Neural cell (in vitro differentiated cells): ENCODE measurements at regions not wholly inside any gene's neighbourhood (a gene's known extent, or its start where the extent isn't known, plus 50 kb on each side); places are given as distances from the start of the nearest gene placed in this dataset.

Experiments
- H2AFZ ChIP-seq: fragments of 200-600, 300-800 bp; sonication (generic), shearing (Covaris generic); 2 replicates; pipeline ENCODE4 v1.6.0; 2014; ENCODE audit warnings: low read depth, mild to moderate bottlenecking, antibody characterized with exemption, low read length, moderate library complexity
- H3F3A ChIP-seq: fragments of 200-600 bp; shearing (Covaris generic); 2 replicates; pipeline ENCODE4 v1.6.1; 2016; ENCODE audit warnings: mild to moderate bottlenecking, moderate library complexity, mixed read lengths, antibody characterized with exemption, low read length; ENCODE audit not compliant: insufficient read depth, poor library complexity, severe bottlenecking
- H3K27ac ChIP-seq: fragments of 200-600, 300-800 bp; sonication (generic), shearing (Covaris generic); 2 replicates; pipeline ENCODE4 v1.5.1; 2014; ENCODE audit warnings: mild to moderate bottlenecking, low read length, moderate library complexity
- H3K27me3 ChIP-seq: fragments of 300-800, 200-600 bp; sonication (generic), shearing (Covaris generic); 2 replicates; pipeline ENCODE4 v1.6.0; 2014; ENCODE audit warnings: mild to moderate bottlenecking, low read depth, low read length, moderate library complexity; ENCODE audit not compliant: insufficient read depth
- H3K36me3 ChIP-seq: fragments of 300-800, 200-600 bp; sonication (generic), shearing (Covaris generic); 2 replicates; pipeline ENCODE4 v1.5.1; 2014; ENCODE audit warnings: mild to moderate bottlenecking, antibody characterized with exemption, low read length, moderate library complexity; ENCODE audit not compliant: insufficient read depth
- H3K4me2 ChIP-seq: fragments of 300-800, 200-600 bp; sonication (generic), shearing (Covaris generic); 2 replicates; pipeline ENCODE4 v1.6.0; 2014; ENCODE audit warnings: mild to moderate bottlenecking, low read length
- H3K4me3 ChIP-seq: fragments of 300-800, 200-600 bp; sonication (generic), shearing (Covaris generic); 2 replicates; pipeline ENCODE4 v1.5.1; 2014; ENCODE audit warnings: mild to moderate bottlenecking, low read length, moderate library complexity
- H3K79me2 ChIP-seq: fragments of 200-600 bp; shearing (Covaris generic); replicated peaks from 2 replicates; pipeline ENCODE4 v1.6.0; 2014; ENCODE audit warnings: mild to moderate bottlenecking, low read length, moderate library complexity; ENCODE audit not compliant: insufficient read depth
- H3K9ac ChIP-seq: fragments of 300-800, 200-600 bp; sonication (generic), shearing (Covaris generic); 2 replicates; pipeline ENCODE4 v1.6.1; 2016; ENCODE audit warnings: mild to moderate bottlenecking, low read length, mixed read lengths
- H3K9me2 ChIP-seq: fragments of 200-600 bp; shearing (Covaris generic); 2 replicates; pipeline ENCODE4 v1.6.1; 2016; ENCODE audit warnings: mild to moderate bottlenecking, low read length, mixed read lengths; ENCODE audit not compliant: insufficient read depth
- H3K9me3 ChIP-seq: fragments of 200-600, 300-800 bp; sonication (generic), shearing (Covaris generic); 2 replicates; pipeline ENCODE4 v1.6.1; 2016; ENCODE audit warnings: mild to moderate bottlenecking, mixed run types, low read length, moderate library complexity, mixed read lengths
- H4K20me1 ChIP-seq: fragments of 200-600 bp; shearing (Covaris generic); 2 replicates; pipeline ENCODE4 v1.6.1; 2016; ENCODE audit warnings: mild to moderate bottlenecking, mixed run types; ENCODE audit not compliant: insufficient read depth
- CTCF ChIP-seq: fragments of 450-650 bp; IDR thresholded peaks from 2 replicates; pipeline ENCODE4 v1.5.1; 2014; ENCODE audit warnings: antibody characterized with exemption, mild to moderate bottlenecking, moderate library complexity; ENCODE audit not compliant: poor library complexity, severe bottlenecking
- EP300 ChIP-seq: fragments of 450-650 bp; conservative IDR thresholded peaks from 2 replicates; pipeline ENCODE4 v1.6.1; 2014; ENCODE audit warnings: antibody characterized with exemption, mild to moderate bottlenecking, moderate library complexity; ENCODE audit not compliant: poor library complexity, severe bottlenecking
- EZH2 ChIP-seq: fragments of 200-600, 300-800 bp; shearing (Covaris generic), sonication (generic); IDR thresholded peaks from 2 replicates; pipeline ENCODE4 v1.6.1; 2014; ENCODE audit warnings: antibody characterized with exemption, low read length, borderline replicate concordance, mild to moderate bottlenecking; ENCODE audit not compliant: insufficient read depth, poor library complexity, severe bottlenecking
- MXI1 ChIP-seq: fragments of 450-650 bp; conservative IDR thresholded peaks from 2 replicates; pipeline ENCODE4 v1.6.1; 2014; ENCODE audit warnings: antibody characterized with exemption, mild to moderate bottlenecking; ENCODE audit not compliant: poor library complexity, severe bottlenecking
- POLR2AphosphoS5 ChIP-seq: IDR thresholded peaks from 2 replicates; pipeline ENCODE4 v1.6.1; 2012
- RAD21 ChIP-seq: fragments of 450-650 bp; conservative IDR thresholded peaks from 2 replicates; pipeline ENCODE4 v1.6.1; 2014; ENCODE audit warnings: antibody characterized with exemption, mild to moderate bottlenecking, moderate library complexity
- REST ChIP-seq: IDR thresholded peaks from 2 replicates; pipeline ENCODE4 v1.6.1; 2012; ENCODE audit warnings: borderline replicate concordance
- SMC3 ChIP-seq: fragments of 450-650 bp; conservative IDR thresholded peaks from 2 replicates; pipeline ENCODE4 v1.6.1; 2014; ENCODE audit warnings: antibody characterized with exemption, mild to moderate bottlenecking, moderate library complexity; ENCODE audit not compliant: poor library complexity
- TAF1 ChIP-seq: IDR thresholded peaks from 2 replicates; pipeline ENCODE4 v1.6.1; 2012; ENCODE audit warnings: low read depth

DNA sequence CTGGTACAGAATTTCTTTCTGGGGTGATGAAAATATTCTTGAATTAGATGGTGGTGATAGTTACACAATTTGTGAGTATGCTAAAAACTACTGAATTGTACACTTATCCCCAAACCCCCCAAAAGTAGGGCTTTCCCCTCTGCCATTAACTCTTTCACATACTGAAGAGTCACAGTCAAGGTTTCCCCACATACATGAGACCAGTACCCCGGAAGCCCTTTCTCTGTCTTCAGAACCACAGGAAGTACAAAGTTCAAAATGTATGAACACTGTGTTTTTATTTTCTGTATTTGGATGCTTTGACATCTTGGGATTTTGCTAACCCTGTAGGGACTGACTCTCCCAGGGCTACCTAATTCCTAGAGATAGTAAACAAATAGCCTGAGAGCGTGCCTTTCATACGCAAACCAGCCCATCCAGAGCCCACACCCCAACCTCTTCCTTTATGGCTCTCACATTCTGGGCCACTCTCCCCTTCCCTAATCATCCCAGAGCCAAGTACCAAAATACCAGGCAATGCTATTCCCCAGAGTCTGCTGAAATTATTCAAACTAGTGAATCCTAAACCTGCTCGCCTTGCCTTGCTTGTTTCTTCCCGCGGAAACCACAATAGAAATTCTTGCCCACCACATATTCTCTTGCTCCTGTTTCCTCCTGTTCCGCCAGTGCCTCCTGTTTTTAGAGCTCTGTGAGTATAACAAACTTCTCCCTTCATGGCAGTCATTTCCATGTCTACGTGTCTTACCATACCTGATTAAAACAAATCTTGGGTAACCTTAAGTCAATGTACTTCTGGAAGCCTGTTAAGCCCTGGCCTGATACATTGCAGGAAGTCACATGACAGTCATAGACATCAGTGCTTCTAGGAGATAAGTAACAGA, 524.8 kb downstream of the FUT8 start:
- TF ChIP-seq MXI1 (no peak), POLR2AphosphoS5 (no peak), EP300 (no peak)
- H2AFZ ChIP-seq, result no peak overlapping the region
- H3K27ac ChIP-seq, result no peak overlapping the region
- H3K9me3 ChIP-seq, result no peaks in the 10 kb centered on the region
- H3K36me3 ChIP-seq, result no peaks in the 10 kb centered on the region
- no peak overlapping the region for H3K4me3 ChIP-seq
- H4K20me1 ChIP-seq, result no peaks in the 10 kb centered on the region
- H3K27me3 ChIP-seq, result no peaks in the 10 kb centered on the region
- no peak overlapping the region for H3K9ac ChIP-seq
- no peaks in the 10 kb centered on the region for H3K9me2 ChIP-seq
- H3F3A ChIP-seq, result no peaks in the 10 kb centered on the region
- H3K79me2 ChIP-seq, result no peaks in the 10 kb centered on the region
- H3K4me2 ChIP-seq, result no peak overlapping the region

GRCh38 chr14:65937960-65938316, 525.4 kb downstream of the FUT8 start:
- no peaks in the 10 kb centered on the region for H3K9me3 ChIP-seq
- no peaks in the 10 kb centered on the region for H3K79me2 ChIP-seq
- no peaks in the 10 kb centered on the region for H3K27me3 ChIP-seq
- H3K4me2 ChIP-seq, result no peak overlapping the region
- no peak overlapping the region for H2AFZ ChIP-seq
- H3K27ac ChIP-seq, result no peak overlapping the region
- H3K36me3 ChIP-seq, result no peaks in the 10 kb centered on the region
- H3K9ac ChIP-seq, result no peak overlapping the region
- no peaks in the 10 kb centered on the region for H3K9me2 ChIP-seq
- TF ChIP-seq TAF1, result no peak
- TF ChIP-seq SMC3, result no peak
- TF ChIP-seq POLR2AphosphoS5, result no peak
- TF ChIP-seq RAD21, result no peak
- TF ChIP-seq REST, result no peak
- TF ChIP-seq CTCF, result no peak
- no peak for TF ChIP-seq EZH2
- TF ChIP-seq EP300, result no peak
- no peak for TF ChIP-seq MXI1
- no peak overlapping the region for H3K4me3 ChIP-seq
- H4K20me1 ChIP-seq, result no peaks in the 10 kb centered on the region
- H3F3A ChIP-seq, result no peaks in the 10 kb centered on the region
